ENCODE measurements at regions not wholly inside any gene's neighbourhood (a gene's known extent, or its start where the extent isn't known, plus 50 kb on each side); places are given as distances from the start of the nearest gene placed in this dataset.

- no peak for DNase-seq (ENCODE audit: low spot score)
- H3K27ac ChIP-seq = no peak overlapping the region
- no peak overlapping the region for H3K4me3 ChIP-seq
- TF ChIP-seq CTCF (IDR thresholded peaks at IDR 0.05) = no peak
Observed at GRCh38 chr4:14023036-14023435, 395.5 kb upstream of the BOD1L1 start.

- TF ChIP-seq CTCF (IDR thresholded peaks at IDR 0.05) = no peak
- no peak overlapping the region for H3K27ac ChIP-seq
- no peak for DNase-seq (ENCODE audit: low spot score)
Observed at GRCh38 chr4:14023896-14024295, 396.4 kb upstream of the BOD1L1 start.

GRCh38 chr4:14025111-14025510 is 397.6 kb upstream of the BOD1L1 start:
- Histone ChIP-seq H3K4me3 (no peak overlapping the region), H3K27ac (no peak overlapping the region)
- TF ChIP-seq CTCF (IDR thresholded peaks at IDR 0.05) = no peak
- no peak for DNase-seq (ENCODE audit: low spot score)

More at GRCh38 chr4:14023896-14024295, 396.4 kb upstream of the BOD1L1 start:
- H3K4me3 ChIP-seq = no peak overlapping the region

GRCh38 chr4:14025891-14026290 is 398.4 kb upstream of the BOD1L1 start:
- H3K4me3 ChIP-seq = no peak overlapping the region
- DNase-seq (ENCODE audit: low spot score) = no peak
- H3K27ac ChIP-seq = no peak overlapping the region
- TF ChIP-seq CTCF (IDR thresholded peaks at IDR 0.05) = no peak

GRCh38 chr4:14028862-14029261 is 401.3 kb upstream of the BOD1L1 start:
- no peak for DNase-seq (ENCODE audit: low spot score)
- Histone ChIP-seq H3K4me3 (no peak overlapping the region), H3K27ac (no peak overlapping the region)
- no peak for TF ChIP-seq CTCF (IDR thresholded peaks at IDR 0.05)

GRCh38 chr4:14035076-14035475 is 407.6 kb upstream of the BOD1L1 start:
- Histone ChIP-seq H3K4me3 (no peak overlapping the region), H3K27ac (no peak overlapping the region)
- TF ChIP-seq CTCF (IDR thresholded peaks at IDR 0.05) = no peak
- no peak for DNase-seq (ENCODE audit: low spot score)

GRCh38 chr4:14043203-14043602 is 415.7 kb upstream of the BOD1L1 start:
- Histone ChIP-seq H3K4me3 (no peak overlapping the region), H3K27ac (no peak overlapping the region)
- no peak for TF ChIP-seq CTCF (IDR thresholded peaks at IDR 0.05)
- no peak for DNase-seq (ENCODE audit: low spot score)

Measured in coronary artery (tissue), 2 donors.